Testis (tissue), 2 donors: ENCODE measurements at regions not wholly inside any gene's neighbourhood (a gene's known extent, or its start where the extent isn't known, plus 50 kb on each side); places are given as distances from the start of the nearest gene placed in this dataset.

Experiments
- CTCF ChIP-seq, 3 experiments: fragments of 450-650 bp in 2 of 3; fragments of 200-600 bp in 1 of 3; sonication (generic) in 1 of 3; IDR thresholded peaks; one replicate each; pipeline ENCODE4 v1.5.1; 2016 to 2019; ENCODE audit warnings: antibody characterized with exemption in 3 of 3, mild to moderate bottlenecking in 2 of 3, moderate library complexity in 1 of 3
- POLR2A ChIP-seq: fragments of 450-650 bp; IDR thresholded peaks from one replicate; pipeline ENCODE4 v1.6.1; 2017; ENCODE audit warnings: antibody characterized with exemption, mild to moderate bottlenecking, moderate library complexity

GRCh38 chr5:162496100-162496808 lies 428.7 kb downstream of the GABRG2 start:
- no peak for TF ChIP-seq CTCF (IDR thresholded peaks at IDR 0.05)
- no peak for TF ChIP-seq POLR2A
